GM10266 (cell line): ENCODE measurements at regions not wholly inside any gene's neighbourhood (a gene's known extent, or its start where the extent isn't known, plus 50 kb on each side); places are given as distances from the start of the nearest gene placed in this dataset.

ENCODE experiments used
- DNase-seq: peaks from one replicate; pipeline ENCODE4 v3.0.0; 2012; ENCODE audit errors: extremely low spot score
- CTCF ChIP-seq: IDR thresholded peaks from 2 replicates; pipeline ENCODE4 v1.5.1; 2012; ENCODE audit warnings: mild to moderate bottlenecking, low read depth; ENCODE audit not compliant: control insufficient read depth, insufficient read depth; ENCODE audit errors: missing control alignments

- DNase-seq, result no peak
- no peak for TF ChIP-seq CTCF
Measured at GRCh38 chr16:5396880-5397279, 299.3 kb upstream of the EEF2KMT start.

GRCh38 chr16:5393070-5393469, 295.5 kb upstream of the EEF2KMT start:
- TF ChIP-seq CTCF, result no peak
- no peak for DNase-seq

- no peak for TF ChIP-seq CTCF
Measured at GRCh38 chr16:5386989-5387388, 289.4 kb upstream of the EEF2KMT start.

GRCh38 chr16:5385811-5386210, 288.2 kb upstream of the EEF2KMT start:
- DNase-seq, result no peak
- TF ChIP-seq CTCF, result no peak

More at GRCh38 chr16:5386989-5387388, 289.4 kb upstream of the EEF2KMT start:
- no peak for DNase-seq

- DNase-seq, result no peak
- TF ChIP-seq CTCF, result no peak
Measured at GRCh38 chr16:5385115-5385514, 287.5 kb upstream of the EEF2KMT start.

- no peak for TF ChIP-seq CTCF
- no peak for DNase-seq
Measured at GRCh38 chr16:5383737-5384136, 286.1 kb upstream of the EEF2KMT start.

GRCh38 chr16:5382484-5382883, 284.9 kb upstream of the EEF2KMT start:
- DNase-seq, result no peak
- no peak for TF ChIP-seq CTCF
